AG04450 (cell line): ENCODE measurements at regions not wholly inside any gene's neighbourhood (a gene's known extent, or its start where the extent isn't known, plus 50 kb on each side); places are given as distances from the start of the nearest gene placed in this dataset.

Experiments
- CTCF ChIA-PET: fragments of 300-600, 350-600 bp; formaldehyde crosslinking; extraction: SDS; loops from one replicate; lab custom pipeline; 2022; ENCODE audit warnings: antibody characterized with exemption, inconsistent platforms; lab: Charles Lee
- POLR2A ChIA-PET: fragments of 350-600 bp; formaldehyde crosslinking; extraction: SDS; loops from one replicate; lab custom pipeline; 2021; ENCODE audit warnings: antibody characterized with exemption, inconsistent platforms; lab: Yijun Ruan, JAX
- DNase-seq: peaks from one replicate; pipeline ENCODE4 v3.0.0-alpha.2; 2011; ENCODE audit warnings: low read depth, low spot score
- H3K27ac ChIP-seq: one replicate; pipeline ENCODE4 v1.5.1; 2012; ENCODE audit warnings: low read depth, low read length, control low read depth
- H3K27me3 ChIP-seq: one replicate; pipeline ENCODE4 v1.6.0; 2012; ENCODE audit warnings: low read length; ENCODE audit not compliant: control insufficient read depth, insufficient read depth
- H3K4me3 ChIP-seq: 2 replicates; pipeline ENCODE4 v1.5.1; 2011; ENCODE audit warnings: mild to moderate bottlenecking, low read depth, low read length, control low read depth
- H3K9me3 ChIP-seq: 2 replicates; pipeline ENCODE4 v1.5.1; 2012; ENCODE audit warnings: low read length; ENCODE audit not compliant: control insufficient read depth, insufficient read depth
- TF ChIP-seq, protein P1 (sequence below): IDR thresholded peaks from 2 replicates; pipeline ENCODE4 v1.5.1; 2011; ENCODE audit warnings: low read depth, low read length, control low read depth, inconsistent platforms

DNA sequence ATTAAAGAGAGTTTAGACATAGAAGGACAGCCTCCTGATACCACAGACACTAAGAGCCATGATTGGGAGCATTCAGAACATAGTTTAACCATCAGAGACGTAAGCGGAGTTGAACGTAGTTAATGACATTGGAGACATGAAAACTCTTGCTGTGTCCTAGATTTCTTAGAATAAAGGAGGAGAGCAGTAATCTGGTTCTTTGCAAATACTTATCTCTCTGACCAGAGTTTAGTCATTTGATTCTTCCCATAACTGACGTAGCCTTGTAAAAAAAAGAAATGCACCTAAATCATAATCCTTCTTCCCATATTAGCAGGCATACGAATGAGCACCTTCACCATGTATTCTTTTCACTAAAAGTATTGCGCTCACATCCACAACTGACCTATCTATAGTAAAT is 433.3 kb upstream of the SMC2 start:
- no peak overlapping the region for H3K4me3 ChIP-seq
- no peaks in the 10 kb centered on the region for H3K27me3 ChIP-seq
- no peak overlapping the region for H3K27ac ChIP-seq
- DNase-seq: no peak
- H3K9me3 ChIP-seq: peaks cover 7% of the 10 kb centered on the region
- TF ChIP-seq, protein P1, sequence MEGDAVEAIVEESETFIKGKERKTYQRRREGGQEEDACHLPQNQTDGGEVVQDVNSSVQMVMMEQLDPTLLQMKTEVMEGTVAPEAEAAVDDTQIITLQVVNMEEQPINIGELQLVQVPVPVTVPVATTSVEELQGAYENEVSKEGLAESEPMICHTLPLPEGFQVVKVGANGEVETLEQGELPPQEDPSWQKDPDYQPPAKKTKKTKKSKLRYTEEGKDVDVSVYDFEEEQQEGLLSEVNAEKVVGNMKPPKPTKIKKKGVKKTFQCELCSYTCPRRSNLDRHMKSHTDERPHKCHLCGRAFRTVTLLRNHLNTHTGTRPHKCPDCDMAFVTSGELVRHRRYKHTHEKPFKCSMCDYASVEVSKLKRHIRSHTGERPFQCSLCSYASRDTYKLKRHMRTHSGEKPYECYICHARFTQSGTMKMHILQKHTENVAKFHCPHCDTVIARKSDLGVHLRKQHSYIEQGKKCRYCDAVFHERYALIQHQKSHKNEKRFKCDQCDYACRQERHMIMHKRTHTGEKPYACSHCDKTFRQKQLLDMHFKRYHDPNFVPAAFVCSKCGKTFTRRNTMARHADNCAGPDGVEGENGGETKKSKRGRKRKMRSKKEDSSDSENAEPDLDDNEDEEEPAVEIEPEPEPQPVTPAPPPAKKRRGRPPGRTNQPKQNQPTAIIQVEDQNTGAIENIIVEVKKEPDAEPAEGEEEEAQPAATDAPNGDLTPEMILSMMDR: no peak
- ChIA-PET POLR2A (no interaction called here), CTCF (no interaction called here)

DNA sequence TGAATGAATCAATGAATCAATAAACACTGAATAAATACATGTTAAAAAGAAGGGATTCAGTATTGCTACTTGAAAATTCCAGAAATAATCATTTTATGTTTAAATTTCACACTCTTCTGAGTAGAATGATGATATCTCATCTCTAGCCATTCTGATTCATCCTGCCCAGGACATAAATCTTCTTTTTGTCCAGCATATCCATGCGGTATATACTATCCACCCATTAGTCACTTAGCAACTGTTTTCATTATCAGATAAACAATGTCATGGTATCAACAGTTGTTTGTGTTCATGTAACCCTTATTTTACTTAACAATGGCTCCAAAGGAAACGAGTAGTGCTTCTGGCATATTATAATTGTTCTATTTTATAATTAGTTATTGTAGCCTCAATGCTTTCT is 432.4 kb upstream of the SMC2 start:
- no peaks in the 10 kb centered on the region for H3K27me3 ChIP-seq
- CTCF ChIA-PET: no interaction called here
- no peak for DNase-seq
- POLR2A ChIA-PET: no interaction called here
- TF ChIP-seq, protein P1: no peak
- H3K27ac ChIP-seq: no peak overlapping the region
- H3K4me3 ChIP-seq: no peak overlapping the region
- peaks cover 7% of the 10 kb centered on the region for H3K9me3 ChIP-seq

DNA sequence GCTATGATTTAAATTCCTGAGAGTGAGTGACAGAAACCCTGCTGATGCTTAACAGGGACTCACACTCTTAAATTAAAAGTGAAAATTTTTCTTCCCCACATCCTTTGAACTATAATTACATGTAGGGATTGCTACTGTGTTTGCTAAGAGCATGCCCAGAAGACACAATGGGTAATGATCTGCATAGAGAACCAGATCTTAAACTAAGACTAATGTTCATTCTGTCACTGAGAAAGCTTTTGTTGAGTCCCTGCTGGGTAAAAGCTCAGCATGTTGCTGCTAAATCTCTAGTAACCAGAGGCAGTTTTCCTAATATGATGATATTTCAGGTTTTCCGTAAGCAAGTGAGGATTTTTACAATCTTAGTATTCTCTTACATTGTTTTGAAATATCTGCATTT is 424.8 kb upstream of the SMC2 start:
- Histone ChIP-seq H3K27ac (no peak overlapping the region), H3K4me3 (no peak overlapping the region), H3K27me3 (no peaks in the 10 kb centered on the region), H3K9me3 (no peaks in the 10 kb centered on the region)
- TF ChIP-seq, protein P1: no peak
- DNase-seq: no peak
- POLR2A ChIA-PET: interaction anchor here (0.6 kb wide), 1 partner anchor 227 kb away, joined by 3 read pairs; no protein-coding TSS in a partner anchor
- CTCF ChIA-PET: no interaction called here

DNA sequence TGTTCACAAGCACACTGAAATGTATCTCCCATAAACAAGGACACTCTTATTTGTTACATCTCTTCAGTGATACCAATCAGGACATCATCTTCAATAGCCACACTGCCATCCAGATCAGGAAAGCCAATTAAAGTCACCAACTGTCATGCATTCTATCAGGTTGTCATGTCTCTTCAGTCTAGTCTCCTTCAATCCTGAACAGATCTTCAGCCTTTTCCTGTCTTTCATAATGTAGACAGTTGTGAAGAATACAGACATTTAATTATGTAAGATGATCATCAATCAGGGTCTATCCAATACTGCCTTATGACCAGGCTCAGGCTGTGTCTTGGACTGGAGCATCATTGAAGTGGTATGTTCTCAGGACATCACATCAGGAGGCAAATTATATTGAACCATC is 419.8 kb upstream of the SMC2 start:
- TF ChIP-seq, protein P1: no peak
- Histone ChIP-seq H3K27me3 (no peaks in the 10 kb centered on the region), H3K9me3 (peaks cover 4% of the 10 kb centered on the region; the same call in 1 of the 2 replicates), H3K4me3 (no peak overlapping the region), H3K27ac (no peak overlapping the region)
- ChIA-PET POLR2A (no interaction called here), CTCF (interaction anchor here (1.2 kb wide), 1 partner anchor 19 kb away, joined by 3 read pairs; no protein-coding TSS in a partner anchor)
- DNase-seq: no peak

DNA sequence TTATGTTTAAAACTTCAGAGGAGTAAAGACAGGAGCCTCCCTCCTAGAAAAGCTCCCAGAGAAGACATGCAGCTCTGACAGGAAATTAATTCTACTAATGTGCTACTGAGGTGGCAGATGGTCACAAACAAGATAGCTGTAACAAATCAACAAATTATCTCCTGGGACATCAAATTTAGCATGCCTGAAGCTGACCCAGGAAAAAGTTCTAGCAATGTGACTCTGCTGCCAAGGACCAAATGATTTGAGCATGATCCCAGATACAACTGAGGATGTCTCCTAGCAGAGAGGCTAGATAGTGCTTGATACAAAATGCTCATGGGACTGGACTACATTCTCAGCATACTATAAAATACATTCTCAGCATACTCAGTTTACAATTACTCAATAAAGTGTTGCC is 413.5 kb upstream of the SMC2 start:
- H3K4me3 ChIP-seq: no peak overlapping the region
- TF ChIP-seq, protein P1: no peak
- no peak overlapping the region for H3K27ac ChIP-seq
- ChIA-PET CTCF (no interaction called here), POLR2A (no interaction called here)
- H3K27me3 ChIP-seq: no peaks in the 10 kb centered on the region
- DNase-seq: no peak
- peaks cover 8% of the 10 kb centered on the region for H3K9me3 ChIP-seq
